IgD-negative memory B cell (primary cell): ENCODE measurements at regions not wholly inside any gene's neighbourhood (a gene's known extent, or its start where the extent isn't known, plus 50 kb on each side); places are given as distances from the start of the nearest gene placed in this dataset.

ENCODE experiments used
- H3K27ac Mint-ChIP-seq, 3 donors: one replicate each; pipeline ENCODE4 v1.8.0; 2020 to 2022; ENCODE audit warnings: mild to moderate bottlenecking in 3 of 3, mixed read lengths in 3 of 3, moderate library complexity in 1 of 3
- H3K27me3 Mint-ChIP-seq: one replicate; pipeline ENCODE4 v1.8.0; 2021; ENCODE audit warnings: mixed read lengths
- H3K36me3 Mint-ChIP-seq: one replicate; pipeline ENCODE4 v1.8.0; 2020; ENCODE audit warnings: mild to moderate bottlenecking, mixed read lengths
- H3K4me1 Mint-ChIP-seq, 3 donors: one replicate each; pipeline ENCODE4 v1.8.0; 2020 to 2022; ENCODE audit warnings: mixed read lengths in 3 of 3, mild to moderate bottlenecking in 1 of 3
- H3K4me3 Mint-ChIP-seq, 4 donors: one replicate each; pipeline ENCODE4 v1.8.0; 2020 to 2022; ENCODE audit warnings: mild to moderate bottlenecking in 4 of 4, mixed read lengths in 4 of 4, moderate library complexity in 3 of 4
- H3K9me3 Mint-ChIP-seq, 3 donors: one replicate each; pipeline ENCODE4 v1.8.0; 2020 to 2021; ENCODE audit warnings: mixed read lengths in 3 of 3, mild to moderate bottlenecking in 1 of 3

DNA sequence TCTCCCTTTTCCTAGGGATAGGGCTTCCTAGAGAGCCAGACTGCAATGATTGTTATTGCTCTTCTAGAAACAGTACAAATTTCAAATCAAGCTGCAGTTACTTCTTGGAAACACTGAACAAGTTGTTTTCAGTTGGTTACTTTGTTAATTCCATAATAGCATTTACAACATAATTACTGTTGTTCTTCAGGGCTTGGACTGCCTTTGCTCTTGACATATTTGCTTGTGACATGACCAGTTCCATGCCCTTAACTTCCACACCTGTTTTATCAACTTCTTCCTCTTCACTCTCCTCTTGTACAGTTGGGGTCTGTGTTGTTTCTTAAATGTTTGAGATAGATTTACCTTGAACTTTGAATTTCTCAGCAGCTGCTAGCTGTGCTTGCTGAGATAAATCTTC, 104.4 kb downstream of the SEC23IP start:
- no peak overlapping the region for H3K27ac Mint-ChIP-seq
- H3K4me1 Mint-ChIP-seq = no peaks in the 10 kb centered on the region
- H3K4me3 Mint-ChIP-seq = no peak overlapping the region
- peaks cover 12% of the 10 kb centered on the region for H3K27me3 Mint-ChIP-seq
- no peaks in the 10 kb centered on the region for H3K36me3 Mint-ChIP-seq
- peaks cover 2 to 13% (median 6%) of the 10 kb centered on the region in 3 donors for H3K9me3 Mint-ChIP-seq

- Mint-ChIP-seq H3K36me3 (no peaks in the 10 kb centered on the region), H3K9me3 (peaks cover 2 to 13% (median 6%) of the 10 kb centered on the region in 3 donors), H3K4me1 (no peaks in the 10 kb centered on the region), H3K27ac (no peak overlapping the region), H3K4me3 (no peak overlapping the region), H3K27me3 (peaks cover 12% of the 10 kb centered on the region)
Observed at GRCh38 chr10:119997429-119997828, 104.9 kb downstream of the SEC23IP start.

- Mint-ChIP-seq H3K27me3 (peaks cover 9% of the 10 kb centered on the region), H3K4me3 (no peak overlapping the region), H3K36me3 (no peaks in the 10 kb centered on the region), H3K27ac (no peak overlapping the region), H3K4me1 (no peaks in the 10 kb centered on the region), H3K9me3 (peaks cover 0 to 6% (median 0%) of the 10 kb centered on the region in 3 donors)
Observed at GRCh38 chr10:120002785-120003184, 110.3 kb downstream of the SEC23IP start.

DNA sequence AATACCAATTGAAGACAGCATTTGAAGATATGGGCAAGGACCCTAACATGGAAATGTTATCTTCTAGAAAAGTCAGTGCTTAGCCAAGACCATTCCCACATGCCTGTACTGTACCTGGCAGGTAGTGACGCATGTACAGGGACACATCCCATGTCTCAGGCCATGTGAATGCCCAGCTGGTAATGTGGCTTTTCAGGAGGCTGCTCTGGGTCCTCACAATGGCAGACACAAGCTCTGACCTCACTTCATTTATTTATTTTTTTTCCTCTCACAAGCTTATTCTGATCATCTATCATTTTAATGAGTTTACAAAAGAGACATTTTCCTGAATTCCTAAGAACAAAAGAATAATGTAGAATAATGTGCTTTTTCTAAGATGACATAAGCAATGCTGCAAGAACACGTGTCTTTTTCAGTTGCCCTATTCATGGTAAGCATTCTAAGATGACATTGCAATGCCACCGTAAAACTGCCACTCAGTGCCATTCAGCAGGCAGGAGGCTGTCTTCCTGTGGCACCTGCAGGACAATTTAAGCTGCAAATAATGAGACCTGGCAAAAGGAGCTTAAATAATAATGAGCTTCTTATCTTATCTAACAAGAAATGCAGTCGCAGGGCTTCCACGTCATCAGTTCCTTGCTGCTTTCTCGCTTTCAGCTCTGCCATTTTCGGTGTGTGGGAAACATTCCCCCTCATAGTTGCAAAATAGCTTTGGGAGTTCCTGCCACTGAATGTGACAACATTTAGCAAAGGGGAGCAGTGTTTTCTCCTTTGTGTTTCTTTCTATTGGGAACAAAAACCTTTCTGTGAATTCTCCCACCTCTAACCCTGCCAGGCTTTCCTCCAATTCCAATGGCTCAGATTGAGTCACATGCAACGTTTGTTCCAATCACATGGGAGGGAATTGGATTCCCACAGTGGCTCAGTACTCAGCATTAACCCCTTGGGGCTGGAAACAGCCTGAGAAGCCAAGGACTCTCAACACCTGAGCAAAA, 113.0 kb downstream of the SEC23IP start:
- H3K27ac Mint-ChIP-seq = no peak overlapping the region
- H3K27me3 Mint-ChIP-seq = peaks cover 19% of the 10 kb centered on the region
- no peaks in the 10 kb centered on the region for H3K36me3 Mint-ChIP-seq
- H3K9me3 Mint-ChIP-seq = peaks cover 0 to 2% (median 0%) of the 10 kb centered on the region in 3 donors
- H3K4me3 Mint-ChIP-seq = no peak overlapping the region
- H3K4me1 Mint-ChIP-seq = no peaks in the 10 kb centered on the region

GRCh38 chr10:120007261-120007660, 114.7 kb downstream of the SEC23IP start:
- H3K27ac Mint-ChIP-seq = no peak overlapping the region
- H3K27me3 Mint-ChIP-seq = peaks cover 16% of the 10 kb centered on the region
- H3K36me3 Mint-ChIP-seq = no peaks in the 10 kb centered on the region
- peaks cover 0 to 2% (median 0%) of the 10 kb centered on the region in 3 donors for H3K9me3 Mint-ChIP-seq
- H3K4me1 Mint-ChIP-seq = no peaks in the 10 kb centered on the region
- H3K4me3 Mint-ChIP-seq = no peak overlapping the region

GRCh38 chr10:120011359-120012130, 119.0 kb downstream of the SEC23IP start:
- Mint-ChIP-seq H3K27me3 (peaks cover 18% of the 10 kb centered on the region), H3K9me3 (no peaks in the 10 kb centered on the region), H3K36me3 (no peaks in the 10 kb centered on the region), H3K4me1 (no peaks in the 10 kb centered on the region), H3K4me3 (no peak overlapping the region), H3K27ac (no peak overlapping the region)

DNA sequence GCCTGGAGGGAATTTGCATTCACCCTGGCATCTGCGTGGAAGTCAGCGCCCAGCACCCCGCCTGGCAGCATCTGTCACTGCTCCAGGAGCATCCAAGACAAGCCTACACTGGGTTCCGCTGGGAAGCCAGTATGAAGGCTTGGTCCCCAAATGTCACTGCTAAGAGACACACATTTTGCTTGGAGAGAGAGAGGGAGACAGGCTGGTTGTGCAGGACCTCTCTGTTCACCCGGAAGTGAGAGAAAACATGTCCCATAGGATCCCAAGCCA, 119.5 kb downstream of the SEC23IP start:
- H3K27me3 Mint-ChIP-seq = peaks cover 18% of the 10 kb centered on the region
- no peaks in the 10 kb centered on the region for H3K4me1 Mint-ChIP-seq
- H3K4me3 Mint-ChIP-seq = no peak overlapping the region
- H3K9me3 Mint-ChIP-seq = no peaks in the 10 kb centered on the region
- H3K27ac Mint-ChIP-seq = no peak overlapping the region
- no peaks in the 10 kb centered on the region for H3K36me3 Mint-ChIP-seq

DNA sequence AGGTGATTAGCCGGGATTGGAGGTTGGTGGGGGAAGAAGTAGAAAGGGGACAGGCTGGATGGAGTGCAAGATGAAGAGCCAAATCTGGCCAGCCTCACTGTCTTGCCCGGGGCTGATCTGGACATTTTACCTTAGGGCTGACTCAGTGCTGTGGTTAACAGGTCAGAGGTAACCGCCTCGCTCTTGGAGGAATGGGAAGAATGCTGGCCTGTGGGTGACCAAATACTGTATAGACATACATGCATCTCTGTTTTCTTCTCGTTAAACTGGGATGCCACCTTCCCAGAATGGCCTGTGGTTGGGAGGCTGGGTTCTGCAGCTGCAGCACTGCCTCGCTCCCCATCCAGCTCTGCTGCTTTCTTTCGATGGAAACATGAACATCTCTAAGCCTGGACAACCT, 120.0 kb downstream of the SEC23IP start:
- Mint-ChIP-seq H3K36me3 (no peaks in the 10 kb centered on the region), H3K4me3 (no peak overlapping the region), H3K27me3 (peaks cover 18% of the 10 kb centered on the region), H3K9me3 (no peaks in the 10 kb centered on the region), H3K4me1 (no peaks in the 10 kb centered on the region), H3K27ac (peak overlapping the region in 1 of 3 donors; percentile 28)

GRCh38 chr10:120014031-120014430, 121.5 kb downstream of the SEC23IP start:
- H3K9me3 Mint-ChIP-seq = no peaks in the 10 kb centered on the region
- no peaks in the 10 kb centered on the region for H3K36me3 Mint-ChIP-seq
- no peak overlapping the region for H3K4me3 Mint-ChIP-seq
- no peaks in the 10 kb centered on the region for H3K4me1 Mint-ChIP-seq
- no peak overlapping the region for H3K27ac Mint-ChIP-seq
- H3K27me3 Mint-ChIP-seq = peaks cover 14% of the 10 kb centered on the region

DNA sequence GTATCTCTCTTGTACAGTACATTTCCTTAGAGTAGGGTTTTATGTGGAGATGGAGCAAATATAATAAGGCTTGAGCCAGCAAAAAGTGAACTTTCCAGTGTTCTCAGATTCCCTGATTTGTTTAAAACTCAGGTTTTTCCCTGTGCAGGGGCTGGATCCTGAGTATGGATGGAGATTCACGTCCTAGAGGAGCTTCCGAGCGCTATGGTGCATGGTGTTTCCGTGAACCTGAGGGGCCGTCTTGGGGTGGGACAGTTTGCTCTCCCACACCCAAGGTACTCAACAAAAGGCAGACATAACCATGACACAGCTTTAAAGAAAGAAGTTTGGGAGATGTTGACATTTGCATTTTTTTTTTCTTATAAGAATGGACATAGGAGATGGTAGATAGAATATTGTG, 122.5 kb downstream of the SEC23IP start:
- Mint-ChIP-seq H3K4me1 (no peaks in the 10 kb centered on the region), H3K4me3 (no peak overlapping the region), H3K27ac (no peak overlapping the region), H3K9me3 (no peaks in the 10 kb centered on the region), H3K27me3 (peaks cover 11% of the 10 kb centered on the region), H3K36me3 (no peaks in the 10 kb centered on the region)

- Mint-ChIP-seq H3K4me1 (no peaks in the 10 kb centered on the region), H3K4me3 (no peak overlapping the region), H3K9me3 (no peaks in the 10 kb centered on the region), H3K36me3 (peaks cover 2% of the 10 kb centered on the region), H3K27me3 (peaks cover 14% of the 10 kb centered on the region), H3K27ac (no peak overlapping the region)
Observed at GRCh38 chr10:120016906-120017305, 124.4 kb downstream of the SEC23IP start.

GRCh38 chr10:120017733-120018417, 125.3 kb downstream of the SEC23IP start:
- Mint-ChIP-seq H3K36me3 (peaks cover 2% of the 10 kb centered on the region), H3K9me3 (no peaks in the 10 kb centered on the region), H3K4me1 (no peaks in the 10 kb centered on the region), H3K4me3 (no peak overlapping the region), H3K27ac (no peak overlapping the region), H3K27me3 (peaks cover 10% of the 10 kb centered on the region)

GRCh38 chr10:120018695-120019094, 126.2 kb downstream of the SEC23IP start:
- no peak overlapping the region for H3K27ac Mint-ChIP-seq
- no peaks in the 10 kb centered on the region for H3K9me3 Mint-ChIP-seq
- H3K4me1 Mint-ChIP-seq = peaks cover 0 to 1% (median 0%) of the 10 kb centered on the region in 3 donors
- peaks cover 9% of the 10 kb centered on the region for H3K27me3 Mint-ChIP-seq
- H3K4me3 Mint-ChIP-seq = no peak overlapping the region
- H3K36me3 Mint-ChIP-seq = peaks cover 2% of the 10 kb centered on the region

DNA sequence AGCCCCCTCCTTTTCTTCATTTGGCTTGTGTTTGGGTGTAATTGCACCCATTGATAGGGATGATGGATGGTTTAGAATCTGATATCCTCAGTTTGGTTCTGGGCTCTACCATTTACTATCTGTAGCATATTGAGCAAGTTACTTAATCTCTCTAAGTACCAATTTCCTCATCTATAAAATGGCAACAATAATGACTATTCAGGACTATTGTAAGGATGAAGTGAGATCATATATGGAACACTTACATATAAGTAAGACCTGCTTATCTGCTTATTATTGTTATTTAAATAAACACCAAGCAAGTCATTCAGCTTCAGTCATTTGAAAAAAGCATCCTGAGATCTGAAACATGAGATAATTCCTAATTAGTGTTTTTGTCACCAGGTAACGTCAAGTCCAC, 127.0 kb downstream of the SEC23IP start:
- Mint-ChIP-seq H3K36me3 (peaks cover 2% of the 10 kb centered on the region), H3K27ac (no peak overlapping the region), H3K4me3 (no peak overlapping the region), H3K9me3 (no peaks in the 10 kb centered on the region), H3K4me1 (peaks cover 0 to 1% (median 0%) of the 10 kb centered on the region in 3 donors), H3K27me3 (peaks cover 12% of the 10 kb centered on the region)

DNA sequence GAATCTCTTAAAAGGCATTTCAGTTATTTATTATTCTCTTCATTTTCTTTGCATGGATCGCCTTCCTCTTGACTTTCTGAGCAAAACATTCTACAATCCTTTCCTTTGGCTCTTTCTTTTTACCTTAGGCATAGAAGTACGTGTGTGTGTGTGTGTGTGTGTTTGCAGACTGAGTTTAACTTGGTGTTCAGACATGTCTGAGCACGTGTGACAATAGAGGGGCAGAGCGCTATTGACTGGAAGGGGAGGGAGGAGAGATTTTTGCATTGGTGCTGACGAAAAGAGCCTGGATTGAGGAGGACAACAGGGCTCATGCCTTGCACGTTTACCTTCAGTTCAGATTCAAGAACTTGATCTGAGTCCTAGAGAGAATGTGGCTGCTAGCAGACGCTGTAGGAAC, 129.8 kb downstream of the SEC23IP start:
- Mint-ChIP-seq H3K36me3 (peaks cover 2% of the 10 kb centered on the region), H3K4me1 (peaks cover 0 to 1% (median 0%) of the 10 kb centered on the region in 3 donors), H3K27ac (no peak overlapping the region), H3K9me3 (no peaks in the 10 kb centered on the region), H3K27me3 (peaks cover 15% of the 10 kb centered on the region), H3K4me3 (no peak overlapping the region)
